ENCODE measurements at regions not wholly inside any gene's neighbourhood (a gene's known extent, or its start where the extent isn't known, plus 50 kb on each side); places are given as distances from the start of the nearest gene placed in this dataset.

DNA sequence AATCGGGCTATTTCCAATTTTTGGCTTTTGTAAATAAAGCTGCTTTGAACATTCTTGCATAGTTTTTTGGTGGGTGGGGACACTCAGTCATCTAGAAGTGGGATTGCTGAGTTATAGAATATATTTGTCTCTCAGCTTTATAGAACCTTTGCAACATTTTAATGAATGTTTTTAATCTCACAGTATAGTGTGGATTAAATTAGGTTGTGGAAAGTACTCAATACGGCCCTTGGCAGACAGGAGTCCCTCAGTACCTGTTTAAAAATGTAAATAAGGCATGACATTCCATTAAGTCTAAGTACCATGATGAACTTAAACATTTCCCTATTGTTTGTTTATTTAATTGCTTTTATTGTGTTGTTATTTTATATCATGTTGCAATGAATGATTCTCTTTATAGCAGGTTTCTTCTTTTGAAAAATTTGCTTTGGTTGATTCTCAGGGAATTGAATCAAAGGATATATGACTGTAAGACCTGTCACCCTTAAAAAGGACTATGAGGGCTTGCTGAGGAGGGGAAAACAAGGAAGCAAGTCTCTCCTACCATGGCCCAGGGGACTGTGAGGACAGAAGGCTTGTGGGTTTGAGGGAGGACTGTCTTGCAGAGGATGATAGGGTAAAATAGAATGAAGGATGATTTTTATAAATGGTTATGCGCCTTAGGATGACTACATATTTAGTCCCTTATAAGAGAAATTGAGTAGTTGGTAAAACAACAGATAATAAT lies 165.1 kb downstream of the RPIA start:
- no peak overlapping the region for H2AFZ ChIP-seq (ENCODE audit: low read length)
- H3K4me2 ChIP-seq (ENCODE audit: low read length), result peak overlapping the region; percentile 77
- H3K9me3 ChIP-seq (ENCODE audit: low read length), result no peaks in the 10 kb centered on the region
- H3K79me2 ChIP-seq (ENCODE audit: insufficient read depth, low read length), result peaks cover 22% of the 10 kb centered on the region
- no peaks in the 10 kb centered on the region for H3K9me2 ChIP-seq (ENCODE audit: low read depth, low read length)
- no peaks in the 10 kb centered on the region for H3K27me3 ChIP-seq (ENCODE audit: insufficient read depth, low read length)
- H3K4me3 ChIP-seq (ENCODE audit: low read depth, low read length, poor library complexity, severe bottlenecking), result peak overlapping the region; percentile 92
- H3K9ac ChIP-seq (ENCODE audit: low read length), result peak overlapping the region; percentile 94
- peaks cover 30% of the 10 kb centered on the region for H3F3A ChIP-seq (ENCODE audit: insufficient read depth, low read length)
- H3K27ac ChIP-seq (ENCODE audit: low read depth, low read length, poor library complexity, severe bottlenecking), result peak overlapping the region; percentile 100
- H3K4me1 ChIP-seq (ENCODE audit: insufficient read depth, low read length, severe bottlenecking), result peaks cover 73% of the 10 kb centered on the region
- H3K36me3 ChIP-seq (ENCODE audit: insufficient read depth, low read length), result peaks cover 55% of the 10 kb centered on the region
- TF ChIP-seq, protein P1, sequence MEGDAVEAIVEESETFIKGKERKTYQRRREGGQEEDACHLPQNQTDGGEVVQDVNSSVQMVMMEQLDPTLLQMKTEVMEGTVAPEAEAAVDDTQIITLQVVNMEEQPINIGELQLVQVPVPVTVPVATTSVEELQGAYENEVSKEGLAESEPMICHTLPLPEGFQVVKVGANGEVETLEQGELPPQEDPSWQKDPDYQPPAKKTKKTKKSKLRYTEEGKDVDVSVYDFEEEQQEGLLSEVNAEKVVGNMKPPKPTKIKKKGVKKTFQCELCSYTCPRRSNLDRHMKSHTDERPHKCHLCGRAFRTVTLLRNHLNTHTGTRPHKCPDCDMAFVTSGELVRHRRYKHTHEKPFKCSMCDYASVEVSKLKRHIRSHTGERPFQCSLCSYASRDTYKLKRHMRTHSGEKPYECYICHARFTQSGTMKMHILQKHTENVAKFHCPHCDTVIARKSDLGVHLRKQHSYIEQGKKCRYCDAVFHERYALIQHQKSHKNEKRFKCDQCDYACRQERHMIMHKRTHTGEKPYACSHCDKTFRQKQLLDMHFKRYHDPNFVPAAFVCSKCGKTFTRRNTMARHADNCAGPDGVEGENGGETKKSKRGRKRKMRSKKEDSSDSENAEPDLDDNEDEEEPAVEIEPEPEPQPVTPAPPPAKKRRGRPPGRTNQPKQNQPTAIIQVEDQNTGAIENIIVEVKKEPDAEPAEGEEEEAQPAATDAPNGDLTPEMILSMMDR (IDR thresholded peaks at IDR 0.05; ENCODE audit: low read length), result no peak
- no peak for TF ChIP-seq EZH2 (IDR thresholded peaks at IDR 0.05; ENCODE audit: borderline replicate concordance, low read length)
- H4K20me1 ChIP-seq (ENCODE audit: insufficient read depth, low read length), result no peaks in the 10 kb centered on the region

DNA sequence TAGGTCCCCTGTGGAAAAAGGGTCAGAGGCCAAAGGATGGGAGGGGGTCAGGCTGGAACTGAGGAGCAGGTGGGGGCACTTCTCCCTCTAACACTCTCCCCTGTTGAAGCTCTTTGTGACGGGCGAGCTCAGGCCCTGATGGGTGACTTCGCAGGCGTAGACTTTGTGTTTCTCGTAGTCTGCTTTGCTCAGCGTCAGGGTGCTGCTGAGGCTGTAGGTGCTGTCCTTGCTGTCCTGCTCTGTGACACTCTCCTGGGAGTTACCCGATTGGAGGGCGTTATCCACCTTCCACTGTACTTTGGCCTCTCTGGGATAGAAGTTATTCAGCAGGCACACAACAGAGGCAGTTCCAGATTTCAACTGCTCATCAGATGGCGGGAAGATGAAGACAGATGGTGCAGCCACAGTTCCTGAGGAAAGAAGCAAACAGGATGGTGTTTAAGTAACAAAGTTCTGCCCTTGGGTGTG lies 165.8 kb downstream of the RPIA start:
- H2AFZ ChIP-seq (ENCODE audit: low read length), result no peak overlapping the region
- H3K4me2 ChIP-seq (ENCODE audit: low read length), result peak overlapping the region; percentile 77
- peaks cover 59% of the 10 kb centered on the region for H3K36me3 ChIP-seq (ENCODE audit: insufficient read depth, low read length)
- no peaks in the 10 kb centered on the region for H3K9me3 ChIP-seq (ENCODE audit: low read length)
- no peaks in the 10 kb centered on the region for H3K27me3 ChIP-seq (ENCODE audit: insufficient read depth, low read length)
- H3K79me2 ChIP-seq (ENCODE audit: insufficient read depth, low read length), result peaks cover 29% of the 10 kb centered on the region
- peaks cover 66% of the 10 kb centered on the region for H3K4me1 ChIP-seq (ENCODE audit: insufficient read depth, low read length, severe bottlenecking)
- peak overlapping the region; percentile 100 for H3K27ac ChIP-seq (ENCODE audit: low read depth, low read length, poor library complexity, severe bottlenecking)
- TF ChIP-seq, protein P1 (IDR thresholded peaks at IDR 0.05; ENCODE audit: low read length), result no peak
- no peak for TF ChIP-seq EZH2 (IDR thresholded peaks at IDR 0.05; ENCODE audit: borderline replicate concordance, low read length)
- H3K9me2 ChIP-seq (ENCODE audit: low read depth, low read length), result no peaks in the 10 kb centered on the region
- H3K4me3 ChIP-seq (ENCODE audit: low read depth, low read length, poor library complexity, severe bottlenecking), result peak overlapping the region; percentile 92
- H3F3A ChIP-seq (ENCODE audit: insufficient read depth, low read length), result peaks cover 30% of the 10 kb centered on the region
- H4K20me1 ChIP-seq (ENCODE audit: insufficient read depth, low read length), result no peaks in the 10 kb centered on the region
- H3K9ac ChIP-seq (ENCODE audit: low read length), result peak overlapping the region; percentile 94

DNA sequence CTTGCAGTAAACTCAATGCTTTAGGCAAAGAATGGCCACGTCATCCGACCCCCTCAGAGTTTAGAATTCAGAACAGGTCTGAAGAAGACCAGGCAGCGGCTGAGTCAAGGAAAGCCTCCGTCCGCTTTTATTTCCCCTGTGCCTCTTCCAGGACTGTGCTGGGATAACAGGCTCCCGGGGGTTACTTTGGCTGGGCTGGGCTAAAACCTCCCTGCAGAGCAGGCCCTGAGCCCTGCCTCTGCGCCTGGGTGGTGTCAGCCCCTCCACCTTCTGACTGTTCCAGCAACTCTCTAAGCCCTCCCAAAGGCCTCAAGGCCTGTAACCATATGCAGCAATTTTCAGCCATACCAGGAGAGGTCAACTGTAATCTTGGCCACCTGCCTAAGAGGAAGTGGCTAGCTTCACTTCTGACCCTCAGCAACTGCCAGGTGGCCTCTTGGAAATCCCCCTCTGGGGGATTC lies 166.5 kb downstream of the RPIA start:
- Histone ChIP-seq H3K9ac (ENCODE audit: low read length) (peak overlapping the region; percentile 94), H3K4me3 (ENCODE audit: low read depth, low read length, poor library complexity, severe bottlenecking) (peak overlapping the region; percentile 92), H3K36me3 (ENCODE audit: insufficient read depth, low read length) (peaks cover 63% of the 10 kb centered on the region), H4K20me1 (ENCODE audit: insufficient read depth, low read length) (no peaks in the 10 kb centered on the region), H3K27ac (ENCODE audit: low read depth, low read length, poor library complexity, severe bottlenecking) (peak overlapping the region; percentile 100), H3K79me2 (ENCODE audit: insufficient read depth, low read length) (peaks cover 34% of the 10 kb centered on the region), H3K9me3 (ENCODE audit: low read length) (no peaks in the 10 kb centered on the region), H3K4me2 (ENCODE audit: low read length) (peak overlapping the region; percentile 77), H3K4me1 (ENCODE audit: insufficient read depth, low read length, severe bottlenecking) (peaks cover 63% of the 10 kb centered on the region), H3K9me2 (ENCODE audit: low read depth, low read length) (no peaks in the 10 kb centered on the region), H3F3A (ENCODE audit: insufficient read depth, low read length) (peaks cover 30% of the 10 kb centered on the region), H2AFZ (ENCODE audit: low read length) (no peak overlapping the region), H3K27me3 (ENCODE audit: insufficient read depth, low read length) (no peaks in the 10 kb centered on the region)
- no peak for TF ChIP-seq EZH2 (IDR thresholded peaks at IDR 0.05; ENCODE audit: borderline replicate concordance, low read length)
- TF ChIP-seq, protein P1 (IDR thresholded peaks at IDR 0.05; ENCODE audit: low read length), result no peak; the same call in 1 of the 2 replicates
